HUES48 (cell line): ENCODE measurements at regions not wholly inside any gene's neighbourhood (a gene's known extent, or its start where the extent isn't known, plus 50 kb on each side); places are given as distances from the start of the nearest gene placed in this dataset.

ENCODE experiments used
- H3K27ac ChIP-seq: one replicate; pipeline ENCODE4 v1.7.0; 2013; ENCODE audit warnings: low read depth, low read length, inconsistent platforms
- H3K27me3 ChIP-seq: 2 replicates; pipeline ENCODE4 v1.6.1; 2013; ENCODE audit warnings: mild to moderate bottlenecking, low read length; ENCODE audit not compliant: control insufficient read depth, insufficient read depth
- H3K36me3 ChIP-seq: 2 replicates; pipeline ENCODE4 v1.6.1; 2013; ENCODE audit warnings: low read length; ENCODE audit not compliant: control insufficient read depth, insufficient read depth
- H3K4me1 ChIP-seq: 2 replicates; pipeline ENCODE4 v1.6.1; 2013; ENCODE audit warnings: mild to moderate bottlenecking, low read length; ENCODE audit not compliant: control insufficient read depth, insufficient read depth
- H3K4me3 ChIP-seq: 2 replicates; pipeline ENCODE4 v1.5.1; 2013; ENCODE audit warnings: mild to moderate bottlenecking, low read depth, low read length
- H3K9ac ChIP-seq: 2 replicates; pipeline ENCODE4 v1.6.1; 2013; ENCODE audit warnings: mild to moderate bottlenecking, low read depth, low read length, moderate library complexity
- H3K9me3 ChIP-seq: 2 replicates; pipeline ENCODE4 v1.6.1; 2013; ENCODE audit warnings: low read length; ENCODE audit not compliant: control insufficient read depth, insufficient read depth

DNA sequence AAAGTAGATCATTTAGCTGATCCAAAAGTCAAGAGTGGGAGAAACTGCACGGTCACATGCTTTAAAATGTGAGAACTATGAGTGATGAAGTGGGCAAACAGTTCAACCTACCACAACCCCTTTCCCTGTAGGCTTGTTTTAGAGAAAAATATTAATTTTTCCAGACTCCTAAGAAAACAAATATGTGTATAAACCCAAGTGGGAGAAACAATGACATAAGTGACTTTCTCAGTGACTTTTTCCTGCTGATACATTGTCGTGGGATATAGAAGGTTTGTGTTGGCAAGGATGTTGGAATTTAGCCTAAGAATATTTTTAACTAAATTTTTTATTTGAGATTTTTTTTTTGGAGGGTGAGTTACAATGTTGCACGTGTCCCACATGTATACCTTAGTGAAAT, 321.7 kb downstream of the FIGN start:
- H3K36me3 ChIP-seq: no peaks in the 10 kb centered on the region
- no peaks in the 10 kb centered on the region for H3K27me3 ChIP-seq
- no peaks in the 10 kb centered on the region for H3K9me3 ChIP-seq
- no peaks in the 10 kb centered on the region for H3K4me1 ChIP-seq
- no peak overlapping the region for H3K9ac ChIP-seq
- no peak overlapping the region for H3K27ac ChIP-seq
- H3K4me3 ChIP-seq: no peak overlapping the region

DNA sequence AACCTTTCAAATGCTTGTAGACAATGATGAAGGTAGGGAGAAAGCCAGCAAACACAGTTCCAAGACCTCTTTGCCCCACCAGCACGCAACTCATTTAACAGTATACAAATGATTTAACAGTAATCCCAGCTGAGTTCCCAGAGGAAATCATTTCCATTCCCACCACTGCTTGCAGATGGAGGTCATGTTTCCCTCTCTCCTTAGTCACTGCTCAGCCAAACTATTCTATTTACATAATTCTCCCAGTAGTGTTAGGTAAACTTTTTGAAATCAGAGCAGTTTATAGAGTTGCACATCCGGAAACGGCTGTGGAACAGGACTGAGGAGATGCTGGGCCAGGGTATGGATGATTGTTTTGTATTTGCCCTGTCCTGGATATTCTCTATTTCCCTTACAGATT, 328.5 kb downstream of the FIGN start:
- Histone ChIP-seq H3K4me3 (no peak overlapping the region), H3K9ac (no peak overlapping the region), H3K36me3 (no peaks in the 10 kb centered on the region), H3K9me3 (no peaks in the 10 kb centered on the region), H3K4me1 (no peaks in the 10 kb centered on the region), H3K27me3 (no peaks in the 10 kb centered on the region), H3K27ac (no peak overlapping the region)

DNA sequence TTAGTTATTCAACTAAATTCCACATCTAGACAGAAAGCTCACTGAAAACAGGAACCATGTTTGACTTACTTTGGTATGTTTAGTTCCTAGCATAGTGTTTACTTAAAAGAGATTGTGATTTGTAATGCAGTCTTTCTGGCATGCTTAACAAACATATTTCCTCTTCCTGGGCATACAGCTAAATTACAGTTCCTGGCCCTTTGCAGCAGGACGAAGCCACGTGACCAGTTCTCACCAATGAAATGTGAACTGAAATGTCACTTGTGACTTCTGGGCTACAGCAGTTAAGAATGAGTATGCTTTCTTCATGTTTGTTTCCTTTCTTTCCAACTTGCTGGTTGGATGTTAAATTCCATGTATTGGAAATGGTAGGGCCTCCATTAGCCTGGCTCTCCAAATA, 330.5 kb downstream of the FIGN start:
- Histone ChIP-seq H3K9me3 (no peaks in the 10 kb centered on the region), H3K4me1 (no peaks in the 10 kb centered on the region), H3K36me3 (no peaks in the 10 kb centered on the region), H3K4me3 (no peak overlapping the region), H3K27me3 (no peaks in the 10 kb centered on the region), H3K27ac (no peak overlapping the region), H3K9ac (no peak overlapping the region)

DNA sequence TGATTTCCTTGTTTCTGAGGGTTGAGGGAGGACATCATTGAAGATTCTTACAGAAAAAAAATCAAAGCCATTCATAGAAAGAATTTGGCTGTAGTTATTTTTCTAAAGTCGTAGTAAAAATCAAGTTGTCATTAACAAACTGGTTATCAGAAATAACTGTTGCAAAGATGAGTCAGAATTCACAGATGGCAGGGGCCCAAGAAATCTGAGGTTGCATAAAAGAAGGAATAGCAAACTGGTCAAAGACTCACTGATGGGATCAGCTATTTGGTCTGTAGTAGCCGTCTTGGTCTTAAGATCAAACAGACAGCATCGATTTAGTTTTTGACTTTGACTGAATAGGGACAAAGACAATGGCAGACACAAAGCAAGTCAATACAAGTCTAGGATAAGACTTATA, 334.3 kb downstream of the FIGN start:
- H3K4me1 ChIP-seq: no peaks in the 10 kb centered on the region
- no peaks in the 10 kb centered on the region for H3K36me3 ChIP-seq
- H3K4me3 ChIP-seq: no peak overlapping the region
- no peak overlapping the region for H3K9ac ChIP-seq
- no peaks in the 10 kb centered on the region for H3K9me3 ChIP-seq
- H3K27ac ChIP-seq: no peak overlapping the region
- no peaks in the 10 kb centered on the region for H3K27me3 ChIP-seq

DNA sequence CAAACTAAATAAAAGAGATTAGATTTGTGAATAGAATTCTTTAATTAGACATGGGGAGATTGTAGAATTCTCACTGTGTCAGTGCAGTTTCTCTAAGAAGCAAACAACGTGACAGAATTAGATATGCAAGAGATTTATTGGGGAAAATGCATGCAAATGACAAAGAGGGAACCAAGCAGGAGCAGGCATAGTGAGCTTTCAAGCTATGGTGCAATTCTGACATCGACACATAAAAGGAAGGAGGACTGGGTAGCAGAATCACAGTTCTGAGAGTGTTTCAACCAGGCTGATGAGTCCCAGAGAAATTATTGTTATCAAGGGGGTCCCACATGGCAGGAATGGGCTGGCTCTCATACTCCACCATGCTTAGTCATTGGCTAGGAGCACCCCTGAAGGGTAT, 338.4 kb downstream of the FIGN start:
- Histone ChIP-seq H3K27ac (no peak overlapping the region), H3K36me3 (no peaks in the 10 kb centered on the region), H3K4me1 (no peaks in the 10 kb centered on the region), H3K9ac (no peak overlapping the region), H3K4me3 (no peak overlapping the region), H3K27me3 (no peaks in the 10 kb centered on the region), H3K9me3 (no peaks in the 10 kb centered on the region)

DNA sequence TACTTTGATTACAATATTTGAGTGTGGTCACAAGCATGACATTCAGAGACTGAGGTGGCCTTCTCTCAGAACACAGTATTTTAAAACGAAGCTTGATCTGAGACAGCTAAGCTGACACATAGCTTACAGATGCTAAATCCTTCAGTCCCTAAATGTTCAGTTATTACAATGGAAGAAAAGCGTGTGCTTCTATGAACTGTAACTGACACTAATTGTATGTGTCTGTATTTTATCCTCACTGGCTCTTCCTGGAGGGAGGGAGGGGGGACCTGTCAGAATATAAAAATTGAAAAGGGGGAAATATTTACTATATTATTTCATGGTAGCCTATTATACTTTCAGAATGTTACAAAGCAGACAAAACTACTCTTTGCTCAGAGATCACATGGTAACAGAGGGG, 340.2 kb downstream of the FIGN start:
- H3K36me3 ChIP-seq: no peaks in the 10 kb centered on the region
- no peak overlapping the region for H3K27ac ChIP-seq
- H3K4me3 ChIP-seq: no peak overlapping the region
- H3K27me3 ChIP-seq: no peaks in the 10 kb centered on the region
- no peaks in the 10 kb centered on the region for H3K4me1 ChIP-seq
- no peaks in the 10 kb centered on the region for H3K9me3 ChIP-seq
- H3K9ac ChIP-seq: no peak overlapping the region

DNA sequence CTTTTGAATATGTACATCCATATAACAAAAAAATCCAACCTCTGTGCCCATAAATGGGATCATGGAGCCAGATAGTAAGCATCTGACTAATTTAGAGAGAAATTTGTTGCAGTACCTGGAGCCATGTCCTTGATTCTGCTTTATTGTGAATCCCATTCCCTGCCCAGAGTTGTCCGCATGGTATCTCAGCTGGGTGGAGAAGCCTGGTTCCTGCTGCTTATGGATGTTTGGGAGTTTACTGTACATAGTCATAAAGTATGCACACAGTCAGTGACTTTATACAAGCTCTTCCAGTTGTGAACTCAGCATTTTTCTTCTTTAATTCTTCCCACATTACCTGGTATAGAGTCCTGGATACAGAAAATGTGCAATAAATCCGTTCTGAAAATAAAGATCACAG, 346.0 kb downstream of the FIGN start:
- H3K9me3 ChIP-seq: no peaks in the 10 kb centered on the region
- no peaks in the 10 kb centered on the region for H3K4me1 ChIP-seq
- no peak overlapping the region for H3K27ac ChIP-seq
- H3K27me3 ChIP-seq: no peaks in the 10 kb centered on the region
- no peak overlapping the region for H3K4me3 ChIP-seq
- no peak overlapping the region for H3K9ac ChIP-seq
- no peaks in the 10 kb centered on the region for H3K36me3 ChIP-seq

DNA sequence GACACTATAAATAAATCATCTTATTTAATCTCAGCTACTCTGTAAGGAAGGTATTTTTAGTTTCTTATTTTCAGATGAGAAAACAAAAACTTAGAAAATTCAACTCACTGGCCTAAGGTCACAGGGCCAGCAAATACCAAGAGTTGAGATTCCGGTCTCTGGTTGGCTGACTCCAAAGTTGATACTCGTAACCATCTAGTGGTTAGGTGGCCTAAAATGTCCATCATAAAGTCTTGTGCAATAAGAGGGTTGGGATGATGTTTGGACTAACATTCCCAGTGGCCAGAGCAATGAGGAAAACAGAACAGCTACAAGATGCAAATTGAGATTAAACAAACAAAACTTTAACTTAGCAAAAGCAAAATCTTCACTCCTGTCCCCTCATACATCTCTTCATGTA, 360.3 kb downstream of the FIGN start:
- H3K4me1 ChIP-seq: no peaks in the 10 kb centered on the region
- H3K36me3 ChIP-seq: no peaks in the 10 kb centered on the region
- no peak overlapping the region for H3K4me3 ChIP-seq
- no peak overlapping the region for H3K27ac ChIP-seq
- H3K27me3 ChIP-seq: no peaks in the 10 kb centered on the region
- H3K9ac ChIP-seq: no peak overlapping the region
- no peaks in the 10 kb centered on the region for H3K9me3 ChIP-seq

DNA sequence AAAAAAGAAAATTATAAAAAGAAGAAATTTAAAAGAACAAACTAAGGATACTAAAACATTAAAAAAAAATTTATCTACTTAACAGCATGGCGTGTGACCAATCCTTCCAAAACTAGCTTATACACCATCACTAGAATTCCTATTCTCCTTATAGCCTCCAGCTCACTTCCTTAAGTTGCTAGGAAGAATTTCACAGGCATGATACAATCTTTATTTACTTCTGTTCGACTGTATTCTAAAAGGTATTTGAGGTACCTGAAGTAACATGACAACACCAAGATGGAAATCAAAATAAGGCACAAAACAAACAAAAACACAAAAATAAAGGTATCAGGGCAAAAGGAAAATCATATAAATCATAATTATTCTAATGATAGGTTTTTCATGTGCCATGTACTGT, 360.7 kb downstream of the FIGN start:
- Histone ChIP-seq H3K4me3 (no peak overlapping the region), H3K27ac (no peak overlapping the region), H3K9ac (no peak overlapping the region), H3K4me1 (no peaks in the 10 kb centered on the region), H3K36me3 (no peaks in the 10 kb centered on the region), H3K9me3 (no peaks in the 10 kb centered on the region), H3K27me3 (no peaks in the 10 kb centered on the region)

DNA sequence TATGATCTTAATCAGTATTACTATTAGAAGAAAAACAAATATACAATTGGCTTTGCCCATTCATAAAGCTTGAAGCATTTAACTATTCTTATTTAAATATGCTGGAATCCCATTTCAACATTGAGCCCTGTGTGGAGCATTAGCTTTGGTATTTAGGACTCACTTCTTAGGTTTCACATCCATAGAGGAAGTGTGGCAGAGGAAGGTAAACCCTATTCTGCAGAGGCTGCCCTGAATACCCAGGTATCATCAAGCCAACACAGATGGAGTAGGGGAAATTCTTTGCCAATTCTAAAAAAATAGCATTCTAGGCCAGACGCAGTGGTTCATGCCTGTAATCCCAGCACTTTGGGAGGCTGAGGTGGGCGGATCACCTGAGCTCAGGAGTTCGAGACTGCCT, 361.5 kb downstream of the FIGN start:
- Histone ChIP-seq H3K4me3 (no peak overlapping the region), H3K36me3 (no peaks in the 10 kb centered on the region), H3K27ac (no peak overlapping the region), H3K9me3 (no peaks in the 10 kb centered on the region), H3K4me1 (no peaks in the 10 kb centered on the region), H3K27me3 (no peaks in the 10 kb centered on the region), H3K9ac (no peak overlapping the region)

DNA sequence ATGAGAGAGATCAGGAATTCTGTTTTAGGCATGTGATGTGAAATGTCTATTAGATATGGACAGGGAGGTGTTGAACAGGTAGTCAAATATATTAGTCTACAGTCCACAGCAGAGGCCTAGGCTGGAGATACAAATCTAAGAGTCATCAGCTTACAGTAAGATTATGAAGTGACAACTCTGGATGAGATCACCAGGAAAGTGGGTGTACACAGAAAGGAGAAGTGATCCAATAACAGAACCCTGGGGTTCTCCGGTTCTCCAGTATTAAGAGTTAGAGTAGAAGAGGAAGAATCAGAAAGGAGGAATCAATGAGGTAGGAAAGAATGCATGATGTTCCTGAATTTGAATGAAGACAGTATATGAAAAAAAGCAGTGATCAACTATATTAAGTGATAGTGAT, 362.3 kb downstream of the FIGN start:
- no peaks in the 10 kb centered on the region for H3K9me3 ChIP-seq
- H3K9ac ChIP-seq: no peak overlapping the region
- no peak overlapping the region for H3K4me3 ChIP-seq
- no peaks in the 10 kb centered on the region for H3K36me3 ChIP-seq
- no peaks in the 10 kb centered on the region for H3K4me1 ChIP-seq
- no peak overlapping the region for H3K27ac ChIP-seq
- no peaks in the 10 kb centered on the region for H3K27me3 ChIP-seq

DNA sequence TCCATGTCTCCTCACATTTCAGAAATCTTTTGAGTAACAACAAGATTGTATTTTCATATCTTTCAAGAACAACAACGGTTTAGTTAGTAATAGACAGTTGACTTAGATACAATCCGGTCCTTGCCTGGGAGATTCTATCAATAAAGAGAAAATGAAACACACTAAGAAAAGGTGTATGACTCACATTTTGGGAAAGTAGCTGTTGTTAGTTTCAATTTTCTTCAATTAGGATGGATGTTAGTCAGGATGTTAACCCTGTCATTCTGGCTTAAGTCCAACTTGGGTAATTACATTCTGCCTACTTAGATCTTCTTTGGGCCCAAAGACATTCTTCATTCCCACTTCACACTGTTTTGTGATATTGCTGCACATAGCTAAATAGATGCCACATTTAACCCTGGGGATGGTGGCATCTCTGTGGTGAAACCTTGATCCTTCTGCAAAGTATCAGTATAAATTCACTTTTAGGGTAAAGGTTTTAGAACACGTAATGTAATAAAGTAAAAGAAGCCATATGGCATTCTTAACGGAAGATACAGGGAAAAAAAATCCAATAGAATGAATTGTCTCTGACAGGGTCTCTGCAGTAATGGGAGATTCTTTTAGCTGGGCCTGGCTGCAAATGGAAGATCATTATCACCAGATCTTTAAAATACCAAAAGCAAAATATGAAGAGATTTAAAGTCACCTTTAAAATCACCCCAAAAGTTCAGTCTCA, 365.5 kb downstream of the FIGN start:
- no peak overlapping the region for H3K4me3 ChIP-seq

More for the DNA sequence above, 365.5 kb downstream of the FIGN start:
- H3K9ac ChIP-seq: no peak overlapping the region
- no peak overlapping the region for H3K27ac ChIP-seq
- no peaks in the 10 kb centered on the region for H3K4me1 ChIP-seq
- H3K36me3 ChIP-seq: no peaks in the 10 kb centered on the region
- H3K9me3 ChIP-seq: no peaks in the 10 kb centered on the region
- no peaks in the 10 kb centered on the region for H3K27me3 ChIP-seq
